ENCODE measurements at regions not wholly inside any gene's neighbourhood (a gene's known extent, or its start where the extent isn't known, plus 50 kb on each side); places are given as distances from the start of the nearest gene placed in this dataset.
"Not testable (repeated sequence)": the region's sequence is repeated elsewhere in the genome, so short reads cannot be mapped to it uniquely, and the experiment has no call there.

DNA sequence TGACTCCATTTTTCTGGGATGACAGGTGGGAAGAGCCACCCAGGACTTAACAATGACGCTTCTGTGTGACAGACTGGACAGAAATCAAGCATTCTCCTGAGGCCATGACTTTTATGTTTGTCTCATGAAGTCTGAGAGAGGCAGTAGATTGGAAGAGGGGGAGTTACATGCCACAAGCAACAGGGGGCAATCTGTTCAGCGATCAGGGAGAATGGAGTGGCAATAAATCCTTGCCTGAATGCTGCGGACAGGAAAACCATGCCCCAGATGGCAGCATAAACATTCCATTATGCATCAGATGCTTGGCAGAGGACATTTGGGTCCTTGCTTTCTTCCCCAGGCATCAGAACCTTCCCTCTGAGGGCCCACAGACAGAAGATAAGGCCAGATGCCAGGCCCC, 312.4 kb upstream of the DIPK2B start:
- Histone ChIP-seq H3K4me3 (no peak overlapping the region), H3K27ac (no peak overlapping the region)

DNA sequence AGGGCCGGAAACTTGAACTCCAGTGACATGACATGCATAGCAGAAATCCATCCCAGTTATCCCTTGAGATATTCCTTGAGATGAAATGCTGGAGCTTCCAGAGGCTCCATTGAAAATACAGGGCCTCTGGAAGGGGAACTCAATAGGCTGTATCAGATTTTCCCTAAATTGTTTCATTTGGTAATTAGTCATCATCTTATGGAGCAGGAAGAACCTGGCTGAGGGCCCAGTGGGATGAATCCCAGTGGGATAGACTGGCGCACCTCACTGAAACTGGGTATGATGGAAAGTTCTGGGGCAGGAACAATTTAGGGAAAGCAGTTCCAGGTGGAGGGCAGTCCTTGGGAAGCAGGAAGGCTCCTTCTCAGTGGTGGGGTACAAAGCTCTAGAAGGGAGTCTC, 307.8 kb upstream of the DIPK2B start:
- Histone ChIP-seq H3K4me3 (no peak overlapping the region), H3K27ac (peak overlapping the region in 2 of 21 experiments; percentile 8 to 77)

DNA sequence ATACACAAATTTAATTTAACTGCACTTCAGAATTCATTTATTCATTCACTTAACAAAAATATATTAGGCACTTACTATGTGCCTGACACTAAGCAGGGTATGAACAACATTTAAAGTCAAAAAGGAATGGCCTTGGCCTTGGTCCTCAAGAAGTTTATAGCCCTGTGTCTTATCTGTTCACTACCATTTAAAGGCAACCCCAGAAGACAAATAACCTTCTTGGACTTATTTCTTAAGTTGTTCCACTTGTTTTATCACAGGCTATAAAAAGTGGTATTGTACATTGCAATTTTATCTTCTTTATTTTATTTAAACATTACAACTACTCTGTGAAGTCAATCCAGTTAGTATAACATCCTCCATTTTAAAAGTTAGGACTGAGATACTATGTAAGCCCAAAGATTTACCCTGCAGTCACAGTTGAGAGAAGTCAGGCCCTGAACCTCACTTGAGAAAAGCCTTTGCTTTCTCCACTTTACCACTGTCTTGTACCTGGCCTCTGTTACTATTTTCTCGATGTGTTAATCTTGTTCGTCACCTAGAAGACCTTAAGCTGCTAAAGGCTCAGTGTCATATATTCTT, 305.6 kb upstream of the DIPK2B start:
- Histone ChIP-seq H3K4me3 (no peak overlapping the region), H3K27ac (peak overlapping the region in 6 of 21 experiments; percentile 4 to 74 (median 22))

DNA sequence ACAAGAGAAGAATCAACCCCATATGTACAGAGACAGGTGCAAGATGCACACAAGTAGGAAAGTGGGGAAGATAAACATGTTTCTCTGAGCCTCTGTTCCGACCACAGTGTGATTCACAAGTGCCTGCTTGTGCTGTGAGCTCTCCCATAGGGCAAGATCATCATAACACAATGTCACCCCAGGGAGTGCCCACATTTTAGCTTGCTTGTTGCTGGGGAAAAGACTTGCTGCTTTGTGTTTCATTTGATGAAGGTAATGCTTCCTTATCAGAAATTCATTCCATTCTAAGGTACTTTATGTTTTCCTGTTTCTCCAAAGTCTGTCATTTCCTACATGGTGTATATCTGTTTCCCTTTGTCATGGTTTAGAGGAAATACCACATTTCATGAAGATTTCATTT, 304.5 kb upstream of the DIPK2B start:
- Histone ChIP-seq H3K27ac (peak overlapping the region in 1 of 21 experiments; percentile 74), H3K4me3 (no peak overlapping the region)

DNA sequence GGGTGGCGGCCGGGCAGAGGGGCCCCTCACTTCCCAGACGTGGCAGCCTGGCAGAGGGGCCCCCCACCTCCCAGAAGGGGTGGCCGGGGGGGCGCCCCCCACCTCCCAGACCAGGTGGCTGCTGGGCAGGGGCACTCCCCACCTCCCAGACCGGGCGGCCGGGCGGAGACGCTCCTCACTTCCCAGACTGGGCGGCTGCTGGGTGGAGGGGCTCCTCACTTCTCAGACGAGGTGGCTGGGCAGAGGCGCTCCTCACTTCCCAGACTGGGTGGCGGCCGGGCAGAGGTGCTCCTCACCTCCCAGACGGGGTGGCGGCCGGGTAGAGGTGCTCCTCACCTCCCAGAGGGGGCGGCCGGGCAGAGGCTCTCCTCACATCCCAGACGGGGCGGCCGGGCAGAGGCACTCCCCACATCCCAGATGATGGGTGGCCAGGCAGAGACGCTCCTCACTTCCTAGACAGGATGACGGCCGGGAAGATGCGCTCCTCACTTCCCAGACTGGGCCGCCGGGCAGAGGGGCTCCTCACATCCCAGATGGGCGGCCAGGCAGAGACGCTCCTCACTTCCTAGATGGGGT, 303.2 kb upstream of the DIPK2B start:
- not testable (repeated sequence) for H3K27ac ChIP-seq, H3K4me3 ChIP-seq

DNA sequence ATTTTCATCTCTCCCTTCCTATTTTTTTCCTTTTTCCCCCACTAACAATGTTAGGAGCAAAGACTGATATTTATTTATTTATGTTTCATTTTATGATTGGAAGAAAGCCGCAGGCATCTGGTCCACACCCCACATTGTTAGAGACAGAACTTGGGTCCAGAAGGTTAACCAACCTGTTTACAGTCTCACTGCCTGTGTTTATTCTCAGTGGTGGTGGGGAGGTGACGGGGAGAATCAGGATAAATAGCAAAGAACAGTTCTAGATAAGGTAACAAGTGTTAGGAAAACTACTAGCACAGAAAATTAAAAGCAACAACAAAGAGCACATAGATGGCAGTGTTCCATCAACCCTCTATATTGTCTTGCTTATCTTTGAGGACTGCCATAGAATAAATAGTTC, 301.7 kb upstream of the DIPK2B start:
- no peak overlapping the region for H3K27ac ChIP-seq
- no peak overlapping the region for H3K4me3 ChIP-seq

DNA sequence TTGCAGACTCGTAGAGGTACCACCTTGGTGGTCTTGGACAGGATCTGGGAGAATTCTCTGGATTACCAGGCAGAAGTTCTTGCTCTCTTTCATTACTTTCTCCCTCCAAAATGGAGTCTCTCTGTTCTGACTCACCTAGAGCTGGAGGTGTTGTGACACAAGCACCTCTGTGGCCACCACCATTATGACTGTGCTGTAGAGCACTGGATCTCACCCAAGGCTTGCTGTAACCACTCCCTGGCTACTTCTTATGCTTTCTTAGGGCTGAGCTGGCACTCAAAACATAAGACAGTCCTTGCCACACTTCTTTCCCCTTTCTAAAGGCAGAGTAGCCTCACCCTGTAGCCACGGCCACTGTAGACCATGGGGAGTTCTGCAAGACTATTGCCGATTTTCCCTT, 296.6 kb upstream of the DIPK2B start:
- H3K27ac ChIP-seq: no peak overlapping the region
- H3K4me3 ChIP-seq: no peak overlapping the region

DNA sequence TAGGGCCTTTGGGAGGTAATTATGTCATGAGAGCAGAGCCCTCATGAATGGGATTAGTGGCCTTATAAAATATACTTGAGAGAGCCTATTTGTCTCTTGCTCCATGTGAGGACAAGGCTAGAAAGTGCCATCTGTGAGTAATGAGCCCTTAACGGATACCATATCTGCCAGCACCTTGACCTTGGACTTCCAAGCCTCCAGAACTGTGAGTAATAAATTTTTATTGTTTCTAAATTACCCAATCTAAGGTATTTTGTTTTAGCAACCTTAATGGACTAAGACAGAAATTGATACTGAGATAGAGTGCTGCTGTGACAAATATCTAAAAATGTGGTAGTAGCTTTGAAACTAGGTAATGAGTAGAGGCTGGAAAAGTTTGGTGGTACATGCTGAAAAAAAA, 285.0 kb upstream of the DIPK2B start:
- Histone ChIP-seq H3K4me3 (no peak overlapping the region), H3K27ac (no peak overlapping the region)

DNA sequence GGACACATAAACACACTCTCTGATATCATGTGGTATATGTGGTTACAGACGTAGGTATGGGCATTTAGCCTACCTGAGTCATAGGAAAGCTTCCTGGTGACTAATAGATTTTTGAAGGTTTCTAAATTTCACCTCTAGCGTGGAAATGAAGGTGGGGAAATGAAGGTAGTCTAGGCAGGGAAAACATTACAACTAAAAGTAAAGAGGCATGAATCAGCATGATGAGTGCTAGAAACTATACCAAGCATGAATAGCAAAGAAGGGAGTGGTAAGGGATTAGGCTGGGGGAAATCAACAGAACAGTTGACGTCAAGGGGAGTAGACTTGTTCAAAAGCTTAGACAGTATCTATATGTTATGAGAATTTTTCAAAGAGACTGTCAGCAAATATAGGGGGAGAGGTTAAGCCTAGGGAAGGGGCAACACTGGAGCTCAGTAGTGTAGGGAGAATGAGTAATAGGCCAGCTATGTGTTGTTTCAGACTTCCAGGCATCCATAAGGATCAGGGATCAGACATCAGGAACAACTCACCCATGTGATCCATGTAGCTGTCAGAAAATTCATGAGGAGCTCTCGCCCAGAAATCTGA, 279.3 kb upstream of the DIPK2B start:
- H3K4me3 ChIP-seq: no peak overlapping the region
- H3K27ac ChIP-seq: peak overlapping the region in 8 of 21 experiments; percentile 9 to 67 (median 42)

DNA sequence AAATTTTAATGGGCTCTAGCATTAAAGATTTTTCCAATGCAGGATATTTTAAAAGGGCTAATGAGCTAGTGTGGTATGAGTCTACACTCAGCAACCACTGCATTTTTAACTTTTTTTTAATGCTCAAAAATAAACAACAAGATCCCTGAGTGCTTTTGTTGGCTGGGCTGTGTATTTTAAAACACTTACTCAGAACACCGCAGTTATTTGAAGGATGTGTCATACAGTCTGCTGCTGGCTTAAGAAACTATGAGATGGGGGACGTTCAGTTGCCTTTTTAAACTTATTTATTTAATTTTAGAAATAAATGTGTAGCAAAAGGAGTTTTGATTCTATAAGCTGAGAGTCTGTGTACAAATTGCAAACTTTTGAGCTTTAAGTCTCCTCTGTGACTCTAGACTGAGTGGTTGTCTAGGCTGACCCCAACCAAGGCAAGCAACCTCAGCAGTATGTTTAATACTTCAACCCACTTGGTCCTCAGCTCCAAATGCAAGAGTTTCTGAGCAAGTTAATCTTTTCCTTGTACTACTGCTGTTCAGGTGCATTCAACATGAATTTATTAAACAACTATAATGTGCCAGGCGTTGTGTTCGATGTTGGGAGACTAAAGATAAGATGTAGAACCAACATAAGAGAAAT, 278.6 kb upstream of the DIPK2B start:
- no peak overlapping the region for H3K4me3 ChIP-seq
- H3K27ac ChIP-seq: peak overlapping the region in 5 of 21 experiments; percentile 9 to 67 (median 54)

DNA sequence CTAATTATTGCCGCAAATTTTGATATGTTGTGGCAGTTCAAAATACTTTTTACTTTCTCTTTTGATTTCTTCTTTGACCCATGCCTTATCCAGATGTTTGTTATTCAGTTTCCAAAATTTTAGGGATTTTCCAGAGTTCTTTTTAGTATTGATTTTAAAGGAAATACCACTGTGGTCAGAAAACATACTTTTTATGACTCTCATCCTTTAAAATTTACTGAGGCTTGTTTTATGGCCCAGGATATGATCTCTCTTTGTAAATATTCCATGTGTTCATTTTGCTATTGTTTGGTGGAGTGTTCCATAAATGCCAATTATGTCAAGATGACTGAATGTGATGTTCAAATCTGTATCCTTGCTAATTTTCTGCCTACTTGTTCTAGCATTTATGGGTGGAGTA, 272.3 kb upstream of the DIPK2B start:
- no peak overlapping the region for H3K4me3 ChIP-seq
- peak overlapping the region in 2 of 21 experiments; percentile 12 to 18 for H3K27ac ChIP-seq

DNA sequence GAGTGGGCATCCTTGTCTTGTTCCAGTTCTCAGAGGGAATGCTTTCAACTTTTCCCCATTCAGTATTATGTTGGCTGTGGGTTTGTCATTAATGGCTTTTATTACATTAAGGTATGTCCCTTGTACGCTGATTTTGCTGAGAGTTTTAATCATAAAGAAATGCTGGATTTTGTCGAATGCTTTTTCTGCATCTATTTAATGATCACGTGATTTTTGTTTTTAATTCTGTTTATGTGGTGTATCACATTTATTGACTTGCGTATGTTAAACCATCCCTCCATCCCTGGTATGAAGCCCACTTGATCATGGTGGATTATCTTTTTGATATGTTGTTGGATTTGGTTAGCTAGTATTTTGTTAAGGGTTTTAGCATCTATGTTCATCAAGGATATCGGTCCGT, 266.9 kb upstream of the DIPK2B start:
- H3K27ac ChIP-seq, H3K4me3 ChIP-seq: not testable (repeated sequence)

DNA sequence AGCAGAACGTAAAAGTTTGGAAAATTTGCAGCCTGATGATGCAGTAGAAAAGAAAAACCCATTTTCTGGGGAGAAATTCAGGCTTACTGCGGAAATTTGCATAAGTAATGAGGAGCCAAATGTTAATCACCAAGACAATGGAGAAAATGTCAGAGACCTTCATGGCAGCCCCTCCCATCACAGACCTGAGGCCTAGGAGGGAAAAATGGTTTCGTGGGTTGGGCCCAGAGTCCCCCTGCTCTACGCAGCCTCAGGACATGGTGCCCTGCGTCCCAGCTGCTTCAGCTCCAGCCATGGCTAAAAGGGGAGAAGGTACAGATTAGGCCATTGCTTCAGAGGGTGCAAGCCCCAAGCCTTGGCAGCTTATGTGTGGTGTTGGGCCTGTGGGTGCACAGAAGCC, 255.1 kb upstream of the DIPK2B start:
- not testable (repeated sequence) for H3K27ac ChIP-seq, H3K4me3 ChIP-seq

DNA sequence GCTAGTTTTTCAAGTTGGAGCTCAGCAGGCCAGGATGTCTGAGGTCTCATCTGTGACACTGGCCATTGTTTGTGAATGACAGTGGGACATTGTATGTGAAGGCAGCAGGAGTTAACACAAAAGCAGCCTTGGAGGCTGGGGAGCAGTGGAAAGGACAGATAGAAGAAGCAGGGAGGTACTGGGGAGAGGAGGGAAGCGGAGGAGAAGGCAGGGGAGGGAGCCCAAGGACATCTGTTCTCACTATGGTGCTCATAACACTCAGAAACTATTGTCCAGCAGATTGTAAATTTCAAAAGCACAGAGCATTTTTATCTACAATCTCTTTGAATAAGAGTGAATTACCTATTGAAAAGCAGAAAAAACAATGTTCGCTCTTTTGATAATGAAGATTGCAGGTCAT, 253.6 kb upstream of the DIPK2B start:
- H3K4me3 ChIP-seq: no peak overlapping the region
- no peak overlapping the region for H3K27ac ChIP-seq

DNA sequence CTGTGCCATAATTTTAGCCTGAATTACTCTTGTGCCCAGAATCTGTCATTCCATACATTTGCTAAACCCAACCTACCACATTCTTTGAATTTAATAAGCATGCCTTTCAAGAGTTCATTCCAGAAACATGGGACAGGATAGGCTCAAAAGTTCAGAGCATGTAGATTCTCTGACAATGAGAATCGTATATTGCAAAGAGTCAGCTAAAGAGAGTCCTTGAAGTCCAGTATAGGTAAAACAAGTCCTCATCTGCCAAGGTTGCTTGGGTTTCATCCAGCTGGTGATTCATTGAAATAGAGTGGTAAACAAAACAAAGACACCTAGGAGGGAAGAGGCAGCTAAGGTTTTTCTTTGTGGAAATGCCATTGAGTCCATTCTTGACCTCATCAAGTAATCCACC, 249.3 kb upstream of the DIPK2B start:
- Histone ChIP-seq H3K27ac (no peak overlapping the region), H3K4me3 (no peak overlapping the region)

DNA sequence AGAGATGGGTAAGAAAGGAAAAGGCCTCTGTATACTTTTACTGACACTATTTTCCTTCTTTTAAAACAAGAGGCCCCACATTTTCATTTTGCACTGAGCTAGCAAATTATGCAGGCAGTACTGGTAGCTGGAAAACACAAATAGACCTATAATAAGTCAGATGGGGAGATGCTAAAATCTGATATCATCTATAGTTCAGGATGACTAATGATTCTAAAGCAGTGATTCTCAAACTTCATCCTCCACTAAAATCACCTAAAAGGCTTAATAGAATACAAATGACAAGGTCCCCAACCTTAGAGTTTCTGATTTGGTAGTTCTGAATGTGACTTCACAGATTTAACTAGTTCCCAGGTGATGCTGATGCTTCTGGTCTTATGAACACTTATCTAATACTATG, 247.3 kb upstream of the DIPK2B start:
- Histone ChIP-seq H3K27ac (no peak overlapping the region), H3K4me3 (no peak overlapping the region)

DNA sequence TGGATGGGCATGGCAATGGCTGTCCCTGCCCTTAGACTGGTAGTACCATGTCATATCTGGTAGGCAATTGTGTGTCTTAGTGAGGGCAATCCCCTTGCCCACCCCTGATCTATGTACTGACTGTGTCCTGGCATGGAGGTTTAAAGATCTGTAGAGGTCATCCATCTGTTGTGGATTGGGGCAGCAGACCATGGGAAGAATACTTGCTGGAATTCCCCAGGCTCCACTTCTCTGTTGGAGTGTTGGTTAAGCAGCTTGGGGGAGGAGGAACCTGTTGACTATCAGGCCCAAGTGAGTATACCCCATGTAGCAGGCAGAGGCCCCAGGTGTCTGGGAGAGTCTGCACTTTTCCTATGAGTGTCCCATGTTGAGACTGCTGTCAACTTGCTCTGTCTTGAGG, 246.7 kb upstream of the DIPK2B start:
- no peak overlapping the region for H3K4me3 ChIP-seq
- no peak overlapping the region for H3K27ac ChIP-seq

DNA sequence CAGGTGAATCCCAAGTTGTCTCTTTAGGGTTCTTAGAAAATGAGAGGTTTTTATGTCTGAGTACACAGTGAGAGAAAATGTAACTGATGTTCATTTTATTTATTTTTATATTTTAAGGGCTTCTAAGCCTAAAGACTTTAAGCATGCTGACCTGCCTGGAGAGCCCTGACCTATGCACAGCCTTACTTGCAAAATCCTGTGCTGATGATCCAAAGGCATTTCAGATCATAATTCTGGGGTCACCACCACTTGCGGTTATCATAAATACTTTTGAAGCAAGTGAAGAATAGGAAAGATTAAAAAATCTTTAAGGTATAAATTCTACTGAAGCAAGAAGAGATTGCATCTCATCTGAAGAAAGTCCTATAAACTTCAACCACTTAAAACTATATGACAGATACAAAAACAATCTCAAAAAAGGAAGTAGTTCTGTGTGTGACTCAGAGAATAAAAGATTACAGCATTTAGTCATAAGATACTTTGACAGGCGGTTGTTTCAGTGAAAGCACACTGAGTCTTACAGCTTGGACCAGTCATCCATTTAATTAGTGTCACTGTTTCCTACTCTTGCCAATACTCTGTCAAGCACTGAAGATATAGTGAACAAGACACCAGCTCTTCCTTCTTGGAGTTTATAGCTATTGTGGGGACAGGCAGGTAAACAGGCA, 245.2 kb upstream of the DIPK2B start:
- Histone ChIP-seq H3K27ac (no peak overlapping the region), H3K4me3 (no peak overlapping the region)

DNA sequence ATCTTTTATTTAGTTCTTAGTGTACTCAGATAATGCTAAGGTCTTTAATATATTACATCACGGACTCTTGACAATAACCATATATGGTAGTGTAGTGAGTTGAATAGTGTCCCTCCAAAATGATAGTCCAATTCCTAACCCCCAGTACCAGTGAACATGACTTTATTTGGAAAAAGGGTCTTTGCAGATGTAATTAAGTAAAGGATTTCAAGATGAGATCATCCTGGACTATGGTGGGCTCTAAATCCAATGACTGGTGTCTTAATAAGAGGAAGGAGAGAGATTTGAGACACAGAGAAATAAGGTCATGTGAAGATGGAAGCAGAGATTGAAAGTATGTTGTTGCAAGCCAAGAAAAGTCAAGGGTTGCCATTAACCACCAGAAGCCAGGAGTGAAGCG, 236.5 kb upstream of the DIPK2B start:
- H3K4me3 ChIP-seq: no peak overlapping the region
- H3K27ac ChIP-seq: no peak overlapping the region

DNA sequence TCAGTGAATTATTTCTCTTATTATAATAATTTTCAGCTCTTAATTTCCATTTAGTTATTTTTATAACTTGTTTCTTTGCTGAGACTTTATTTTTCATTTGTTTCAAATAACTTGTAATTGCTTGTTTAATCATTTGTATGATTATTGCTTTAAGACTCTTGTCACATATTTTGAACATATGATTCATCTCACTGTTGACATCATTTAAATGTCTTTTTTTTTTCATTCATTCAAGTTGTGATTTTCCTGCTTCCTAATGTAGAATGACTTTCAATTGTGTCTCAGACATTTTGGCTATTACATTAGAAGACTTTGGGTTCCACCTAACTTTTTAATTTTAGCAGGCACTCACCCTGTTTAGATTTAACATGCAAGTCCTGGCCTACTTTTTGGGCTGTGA, 234.8 kb upstream of the DIPK2B start:
- Histone ChIP-seq H3K27ac (no peak overlapping the region), H3K4me3 (no peak overlapping the region)

DNA sequence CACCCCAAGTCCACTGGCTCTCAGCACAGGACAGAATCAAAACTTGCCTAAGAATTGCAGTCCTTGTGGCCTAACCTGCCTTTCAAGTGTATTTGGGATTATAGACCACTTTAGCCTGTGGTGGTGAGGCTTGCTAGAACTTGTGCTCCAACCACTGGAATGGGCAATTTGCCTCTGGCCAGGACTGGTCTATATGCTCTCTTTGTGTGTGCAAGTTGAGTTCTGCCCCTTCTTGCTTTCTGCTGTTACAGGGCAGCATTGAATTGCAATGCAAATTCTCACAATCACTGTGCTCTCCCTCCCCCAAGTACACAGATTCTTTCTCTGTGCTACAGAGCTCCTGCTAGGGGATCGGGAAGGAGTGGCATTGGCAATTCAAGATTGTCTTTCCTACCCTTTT, 233.6 kb upstream of the DIPK2B start:
- no peak overlapping the region for H3K4me3 ChIP-seq
- H3K27ac ChIP-seq: no peak overlapping the region

All from skin epidermis (tissue), 12 donors.